ENCODE measurements at regions not wholly inside any gene's neighbourhood (a gene's known extent, or its start where the extent isn't known, plus 50 kb on each side); places are given as distances from the start of the nearest gene placed in this dataset.
A peak's percentile ranks its signal among the peaks of the same experiment; 100 is the strongest.

DNA sequence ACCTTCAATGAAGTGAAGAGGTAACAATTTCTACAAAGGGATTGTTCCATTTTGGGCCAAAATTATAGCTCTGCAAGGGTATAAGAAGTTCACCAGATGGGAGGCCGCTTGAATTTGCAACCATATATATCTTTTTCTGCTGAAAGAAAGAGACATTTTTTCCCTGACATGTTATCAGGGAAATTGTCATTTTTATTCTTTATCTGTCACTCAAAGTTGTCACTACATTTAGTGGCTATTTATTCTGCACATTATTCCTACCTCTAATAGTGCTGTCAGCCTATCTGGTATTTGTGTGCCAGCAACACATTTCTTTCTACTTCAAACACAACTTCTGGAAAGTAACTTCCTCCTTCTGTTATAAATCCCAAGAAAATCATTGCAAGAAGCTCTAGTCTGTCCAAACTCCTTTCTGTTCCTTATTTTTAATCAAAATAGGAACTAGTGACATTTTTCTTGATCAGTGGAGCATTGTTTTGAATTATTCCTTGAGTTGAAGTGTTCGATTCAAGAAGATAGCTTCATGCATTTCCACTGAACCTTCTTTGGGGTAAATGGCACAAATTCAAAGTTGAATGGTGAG, 137.9 kb upstream of the ATP2B1 start:
- TF ChIP-seq, protein P1, sequence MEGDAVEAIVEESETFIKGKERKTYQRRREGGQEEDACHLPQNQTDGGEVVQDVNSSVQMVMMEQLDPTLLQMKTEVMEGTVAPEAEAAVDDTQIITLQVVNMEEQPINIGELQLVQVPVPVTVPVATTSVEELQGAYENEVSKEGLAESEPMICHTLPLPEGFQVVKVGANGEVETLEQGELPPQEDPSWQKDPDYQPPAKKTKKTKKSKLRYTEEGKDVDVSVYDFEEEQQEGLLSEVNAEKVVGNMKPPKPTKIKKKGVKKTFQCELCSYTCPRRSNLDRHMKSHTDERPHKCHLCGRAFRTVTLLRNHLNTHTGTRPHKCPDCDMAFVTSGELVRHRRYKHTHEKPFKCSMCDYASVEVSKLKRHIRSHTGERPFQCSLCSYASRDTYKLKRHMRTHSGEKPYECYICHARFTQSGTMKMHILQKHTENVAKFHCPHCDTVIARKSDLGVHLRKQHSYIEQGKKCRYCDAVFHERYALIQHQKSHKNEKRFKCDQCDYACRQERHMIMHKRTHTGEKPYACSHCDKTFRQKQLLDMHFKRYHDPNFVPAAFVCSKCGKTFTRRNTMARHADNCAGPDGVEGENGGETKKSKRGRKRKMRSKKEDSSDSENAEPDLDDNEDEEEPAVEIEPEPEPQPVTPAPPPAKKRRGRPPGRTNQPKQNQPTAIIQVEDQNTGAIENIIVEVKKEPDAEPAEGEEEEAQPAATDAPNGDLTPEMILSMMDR (IDR thresholded peaks at IDR 0.05; ENCODE audit: unreplicated experiment in 3 of 3), result no peak
- H3K27ac Mint-ChIP-seq, result peak overlapping the region in 1 of 3 experiments; percentile 57

DNA sequence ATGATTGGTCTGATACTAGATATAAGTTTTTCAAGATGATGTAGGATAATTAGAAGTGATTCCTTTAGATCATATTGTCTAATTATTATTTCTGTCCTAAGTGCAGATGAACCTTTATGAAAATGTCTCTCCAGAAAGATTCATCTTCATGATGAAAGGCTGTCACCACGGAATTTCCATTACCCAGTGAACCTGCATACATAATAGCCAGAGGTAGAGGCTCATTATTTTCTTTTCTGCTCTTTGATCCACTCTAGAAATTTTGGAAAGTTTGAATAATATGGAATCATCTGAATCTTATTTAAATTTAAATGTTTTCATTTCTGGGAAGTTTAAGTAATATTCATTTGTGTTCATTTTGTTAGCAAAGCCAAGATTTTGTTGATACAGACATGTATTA, 137.1 kb upstream of the ATP2B1 start:
- H3K9me3 Mint-ChIP-seq, result no peaks in the 10 kb centered on the region
- peaks cover 6% of the 10 kb centered on the region for H3K4me1 Mint-ChIP-seq
- TF ChIP-seq, protein P1 (IDR thresholded peaks at IDR 0.05; ENCODE audit: unreplicated experiment in 3 of 3), result no peak
- H3K4me3 Mint-ChIP-seq, result no peak overlapping the region
- no peaks in the 10 kb centered on the region for H3K36me3 Mint-ChIP-seq (ENCODE audit: low read depth)
- no peaks in the 10 kb centered on the region for H3K27me3 Mint-ChIP-seq (ENCODE audit: low read depth)
- no peak overlapping the region for H3K27ac Mint-ChIP-seq

More for the DNA sequence above, 137.9 kb upstream of the ATP2B1 start:
- Mint-ChIP-seq H3K27me3 (ENCODE audit: low read depth) (no peaks in the 10 kb centered on the region), H3K4me1 (peaks cover 6% of the 10 kb centered on the region), H3K36me3 (ENCODE audit: low read depth) (no peaks in the 10 kb centered on the region), H3K4me3 (no peak overlapping the region), H3K9me3 (no peaks in the 10 kb centered on the region)

DNA sequence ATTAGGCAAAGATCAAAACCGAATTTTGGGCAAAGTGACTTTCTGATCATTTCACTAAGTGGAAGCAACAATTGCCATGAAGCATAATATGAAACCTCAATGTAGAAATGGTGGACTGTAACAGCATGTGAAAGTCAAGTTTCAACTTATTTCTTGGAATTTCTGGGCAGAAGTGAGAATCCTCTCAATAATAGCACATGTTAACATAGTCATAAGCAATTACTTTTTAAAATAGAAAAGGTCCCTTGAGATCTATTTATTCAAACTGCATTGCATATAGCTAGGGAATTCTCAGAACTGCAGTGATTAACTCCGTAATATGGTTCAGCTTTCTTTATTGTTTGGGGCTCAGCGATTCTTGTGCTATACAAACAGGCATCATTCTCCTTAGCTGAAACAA, 136.7 kb upstream of the ATP2B1 start:
- no peak overlapping the region for H3K27ac Mint-ChIP-seq
- H3K9me3 Mint-ChIP-seq, result no peaks in the 10 kb centered on the region
- no peaks in the 10 kb centered on the region for H3K36me3 Mint-ChIP-seq (ENCODE audit: low read depth)
- H3K4me1 Mint-ChIP-seq, result peaks cover 8% of the 10 kb centered on the region
- H3K27me3 Mint-ChIP-seq (ENCODE audit: low read depth), result no peaks in the 10 kb centered on the region
- TF ChIP-seq, protein P1 (IDR thresholded peaks at IDR 0.05; ENCODE audit: unreplicated experiment in 3 of 3), result no peak
- no peak overlapping the region for H3K4me3 Mint-ChIP-seq

DNA sequence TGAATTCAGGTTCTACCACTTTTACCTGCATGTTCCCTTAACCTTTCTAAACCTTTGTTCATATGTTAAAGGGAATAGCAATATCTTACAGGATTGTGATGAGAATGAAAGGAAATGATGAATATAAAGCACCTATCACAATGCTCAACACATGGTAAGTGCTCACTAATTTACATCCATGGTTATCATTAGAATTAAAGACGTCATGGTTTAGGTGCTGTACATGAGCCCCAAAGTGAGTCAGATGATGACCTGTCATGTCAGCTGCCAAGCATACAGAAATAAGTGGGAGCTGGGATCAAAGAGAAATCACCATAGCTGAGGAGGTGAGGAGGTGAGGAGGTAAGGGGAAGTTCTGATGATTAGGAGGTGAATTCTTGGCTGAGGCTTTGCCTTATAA, 135.9 kb upstream of the ATP2B1 start:
- H3K9me3 Mint-ChIP-seq, result no peaks in the 10 kb centered on the region
- peaks cover 13% of the 10 kb centered on the region for H3K4me1 Mint-ChIP-seq
- TF ChIP-seq, protein P1 (IDR thresholded peaks at IDR 0.05; ENCODE audit: unreplicated experiment in 3 of 3), result no peak
- no peaks in the 10 kb centered on the region for H3K27me3 Mint-ChIP-seq (ENCODE audit: low read depth)
- H3K27ac Mint-ChIP-seq, result no peak overlapping the region
- H3K4me3 Mint-ChIP-seq, result no peak overlapping the region
- no peaks in the 10 kb centered on the region for H3K36me3 Mint-ChIP-seq (ENCODE audit: low read depth)

DNA sequence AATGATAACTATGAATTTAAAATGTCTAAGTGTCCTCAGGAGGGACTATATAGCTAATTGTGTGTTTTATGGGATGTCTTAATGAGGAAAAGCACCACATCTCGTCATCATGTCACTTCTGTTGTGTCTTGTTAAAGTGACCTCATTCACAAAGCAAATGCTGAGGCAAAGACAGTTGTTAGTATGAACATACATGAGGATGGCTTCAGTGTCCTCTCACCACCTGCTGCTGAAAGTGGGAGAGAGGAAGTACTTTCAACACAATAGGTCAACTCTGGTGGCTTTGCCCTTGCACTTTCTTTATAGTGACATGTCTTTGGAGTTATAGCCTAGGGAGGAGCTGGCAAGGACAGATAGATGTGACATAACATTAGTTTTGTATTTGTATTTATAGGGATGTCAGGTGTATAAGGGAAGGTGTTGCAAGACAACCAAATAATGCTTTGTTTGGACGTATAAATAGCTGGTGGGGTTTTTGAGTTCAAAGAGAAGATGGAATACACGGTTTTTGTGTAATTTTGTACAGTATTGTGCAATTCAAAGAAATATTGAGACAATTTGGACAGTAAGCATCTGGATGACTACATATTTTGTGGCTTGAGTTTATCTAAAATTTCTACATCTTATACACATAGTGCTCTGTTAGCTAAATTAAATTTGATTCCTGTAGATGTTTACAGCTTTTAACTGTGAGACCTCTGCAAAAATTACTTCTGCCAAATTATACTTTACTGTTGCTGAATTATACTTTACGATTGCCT, 131.7 kb upstream of the ATP2B1 start:
- TF ChIP-seq, protein P1 (IDR thresholded peaks at IDR 0.05; ENCODE audit: unreplicated experiment in 3 of 3), result no peak
- Mint-ChIP-seq H3K27ac (peak overlapping the region in 1 of 3 experiments; percentile 51), H3K4me1 (peaks cover 32% of the 10 kb centered on the region), H3K9me3 (no peaks in the 10 kb centered on the region), H3K27me3 (ENCODE audit: low read depth) (no peaks in the 10 kb centered on the region), H3K4me3 (no peak overlapping the region), H3K36me3 (ENCODE audit: low read depth) (no peaks in the 10 kb centered on the region)

DNA sequence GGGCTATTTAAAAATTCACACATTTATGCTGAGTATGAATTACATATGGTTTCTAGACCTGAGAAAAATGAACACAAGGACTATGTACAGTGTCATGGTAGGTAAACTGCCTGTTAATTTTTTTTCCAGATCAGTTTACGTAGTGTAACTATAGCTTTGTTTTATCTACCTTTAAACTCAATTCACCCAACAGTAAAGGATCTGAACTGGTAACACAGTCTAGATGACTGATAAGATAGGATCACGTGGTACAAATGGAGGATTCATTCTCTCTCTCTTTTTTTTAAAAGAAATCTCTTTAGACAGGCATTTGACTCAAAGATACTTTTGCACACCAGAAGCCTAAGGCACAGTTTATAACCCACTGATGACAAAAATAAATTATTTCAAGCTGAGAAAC, 130.8 kb upstream of the ATP2B1 start:
- TF ChIP-seq, protein P1 (IDR thresholded peaks at IDR 0.05; ENCODE audit: unreplicated experiment in 3 of 3), result no peak
- no peak overlapping the region for H3K27ac Mint-ChIP-seq
- H3K27me3 Mint-ChIP-seq (ENCODE audit: low read depth), result no peaks in the 10 kb centered on the region
- H3K4me1 Mint-ChIP-seq, result peaks cover 34% of the 10 kb centered on the region
- no peaks in the 10 kb centered on the region for H3K36me3 Mint-ChIP-seq (ENCODE audit: low read depth)
- H3K4me3 Mint-ChIP-seq, result no peak overlapping the region
- no peaks in the 10 kb centered on the region for H3K9me3 Mint-ChIP-seq

Measured in nephron (organoid).